ENCODE measurements at regions not wholly inside any gene's neighbourhood (a gene's known extent, or its start where the extent isn't known, plus 50 kb on each side); places are given as distances from the start of the nearest gene placed in this dataset.
"Not testable (repeated sequence)": the region's sequence is repeated elsewhere in the genome, so short reads cannot be mapped to it uniquely, and the experiment has no call there.

DNA sequence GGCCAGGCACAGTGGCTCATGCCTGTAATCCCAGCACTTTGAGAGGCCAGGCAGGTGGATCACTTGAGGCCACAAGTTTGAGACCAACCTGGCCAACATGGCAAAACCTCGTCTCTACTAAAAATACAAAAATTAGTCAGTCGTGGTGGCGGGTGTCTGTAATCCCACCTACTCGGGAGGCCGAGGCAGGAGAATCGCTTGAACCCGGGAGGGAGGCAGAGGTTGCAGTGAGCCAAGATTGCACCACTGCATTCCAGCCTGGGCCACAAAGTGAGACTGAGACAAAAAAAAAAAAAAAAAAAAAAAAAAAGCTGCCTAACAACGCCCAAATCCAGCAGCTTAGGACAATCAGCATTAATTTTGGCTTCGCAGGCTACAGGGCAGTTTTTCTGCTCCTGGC, 167.1 kb downstream of the GOSR1 start:
- intact Hi-C loops (cut with micrococcal nuclease): not testable (repeated sequence)

- intact Hi-C loops (cut with micrococcal nuclease): not testable (repeated sequence)
Measured at GRCh38 chr17:30641428-30641827, 164.2 kb downstream of the GOSR1 start.

- intact Hi-C loops (cut with micrococcal nuclease): not testable (repeated sequence)
Measured at GRCh38 chr17:30639391-30639790, 162.2 kb downstream of the GOSR1 start.

DNA sequence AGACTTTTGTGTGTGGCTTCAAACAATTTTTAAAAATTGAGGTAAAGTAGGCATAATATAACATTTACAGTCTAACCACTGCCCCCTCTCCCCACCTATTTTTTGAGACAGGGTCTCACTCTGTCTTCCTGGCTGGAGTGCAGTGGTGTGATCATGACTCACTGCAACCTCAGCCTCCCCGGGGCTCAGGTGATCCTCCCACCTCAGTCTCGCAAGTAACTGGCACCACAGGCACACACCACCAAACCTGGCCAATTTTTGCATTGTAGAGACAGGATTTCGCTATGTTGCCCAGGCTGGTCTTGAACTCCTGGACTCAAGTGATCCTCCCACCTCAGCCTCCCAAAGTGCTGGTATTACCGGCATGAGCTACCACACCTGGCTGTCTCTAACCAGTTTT, 161.8 kb downstream of the GOSR1 start:
- intact Hi-C loops (cut with micrococcal nuclease): not testable (repeated sequence)

DNA sequence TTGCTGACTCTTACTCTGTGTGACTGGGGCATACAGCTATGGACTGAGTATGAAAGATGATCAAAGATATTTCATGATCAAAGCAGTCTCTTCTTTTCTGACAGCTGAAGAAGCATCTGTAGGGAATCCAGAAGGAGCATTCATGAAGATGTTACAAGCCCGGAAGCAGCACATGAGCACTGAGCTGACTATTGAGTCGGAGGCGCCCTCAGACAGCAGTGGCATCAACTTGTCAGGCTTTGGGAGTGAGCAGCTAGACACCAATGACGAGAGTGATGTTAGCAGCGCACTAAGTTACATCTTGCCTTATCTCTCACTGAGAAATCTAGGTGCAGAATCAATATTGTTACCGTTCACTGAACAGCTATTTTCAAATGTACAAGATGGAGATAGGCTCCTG, 154.4 kb downstream of the GOSR1 start:
- intact Hi-C loops (cut with micrococcal nuclease): not testable (repeated sequence)

- intact Hi-C loops (cut with micrococcal nuclease): not testable (repeated sequence)
Measured at GRCh38 chr17:30625380-30625779, 148.2 kb downstream of the GOSR1 start.

GRCh38 chr17:30624180-30624579, 147.0 kb downstream of the GOSR1 start:
- intact Hi-C loops (cut with micrococcal nuclease): not testable (repeated sequence)

GRCh38 chr17:30609682-30610081, 132.5 kb downstream of the GOSR1 start:
- intact Hi-C loops (cut with micrococcal nuclease): not testable (repeated sequence)

GRCh38 chr17:30605523-30605922, 128.3 kb downstream of the GOSR1 start:
- intact Hi-C loops (cut with micrococcal nuclease): no loop called here

DNA sequence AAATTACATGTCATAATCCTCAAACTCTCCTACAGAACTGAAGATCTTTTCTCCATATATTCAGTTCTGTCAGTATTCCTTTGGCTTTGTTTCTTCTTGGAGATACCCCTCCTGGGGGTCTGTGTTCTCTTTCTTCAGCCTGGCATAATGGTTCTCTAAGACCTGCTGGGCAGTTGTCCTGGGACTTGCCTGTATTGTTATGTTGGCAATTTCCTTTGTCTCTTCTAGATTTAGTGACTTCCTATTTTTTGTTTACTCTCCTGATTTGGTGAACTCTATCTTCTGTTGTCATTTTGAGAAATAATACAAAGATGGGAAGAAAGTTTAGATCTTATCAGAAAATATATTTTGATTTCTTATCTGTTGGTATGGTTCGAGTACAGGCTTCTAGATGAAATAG, 127.8 kb downstream of the GOSR1 start:
- intact Hi-C loops (cut with micrococcal nuclease): no loop called here

DNA sequence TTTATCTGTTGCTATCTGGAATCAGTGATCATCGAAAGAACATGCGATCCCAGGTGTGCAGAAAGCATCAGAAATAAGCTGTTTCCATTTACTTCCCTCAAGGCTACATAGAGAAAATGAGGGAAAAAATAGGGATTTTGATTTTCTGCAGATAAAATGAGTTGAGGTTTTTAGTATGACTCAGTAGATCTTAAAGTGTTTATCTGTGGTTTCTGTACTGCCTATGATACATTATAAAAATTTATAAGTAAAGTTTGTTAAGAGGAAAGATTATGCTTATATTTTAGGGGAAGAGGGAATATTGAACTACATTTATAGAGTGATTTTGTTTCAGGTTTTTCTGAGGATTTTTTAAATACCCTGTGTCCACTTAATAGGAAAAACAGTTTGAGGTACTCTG, 125.2 kb downstream of the GOSR1 start:
- intact Hi-C loops (cut with micrococcal nuclease): loop anchor here (5.0 kb wide), 1 partner anchor 405 kb away; no protein-coding TSS in a partner anchor

DNA sequence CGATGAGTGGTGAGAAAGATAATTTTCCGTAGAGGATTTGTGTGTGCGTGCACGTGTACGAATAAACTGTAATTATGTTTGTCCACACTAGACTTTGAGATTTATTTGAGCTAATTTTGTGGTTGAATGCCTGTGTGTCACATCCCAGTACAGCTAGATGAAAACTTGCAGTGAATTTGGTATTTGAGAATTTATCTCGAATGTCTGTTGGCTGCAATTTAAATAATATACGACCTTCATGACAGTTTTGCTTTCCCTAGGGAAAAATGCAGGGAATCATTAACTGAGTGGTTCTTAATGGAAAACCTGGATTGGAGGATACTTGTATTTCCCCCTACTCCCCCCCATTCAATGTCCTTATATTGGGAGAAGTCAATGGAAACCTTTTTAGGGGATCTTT, 124.8 kb downstream of the GOSR1 start:
- intact Hi-C loops (cut with micrococcal nuclease): loop anchor here (5.0 kb wide), 1 partner anchor 405 kb away; no protein-coding TSS in a partner anchor

GRCh38 chr17:30600830-30601494, 123.8 kb downstream of the GOSR1 start:
- intact Hi-C loops (cut with micrococcal nuclease): loop anchor here (5.0 kb wide), 1 partner anchor 406 kb away; no protein-coding TSS in a partner anchor

GRCh38 chr17:30600060-30600829, 123.0 kb downstream of the GOSR1 start:
- intact Hi-C loops (cut with micrococcal nuclease): loop anchor here (5.0 kb wide), 1 partner anchor 407 kb away; no protein-coding TSS in a partner anchor

- intact Hi-C loops (cut with micrococcal nuclease): loop anchor here (5.0 kb wide), 1 partner anchor 408 kb away; no protein-coding TSS in a partner anchor
Measured at GRCh38 chr17:30599428-30600059, 122.3 kb downstream of the GOSR1 start.

DNA sequence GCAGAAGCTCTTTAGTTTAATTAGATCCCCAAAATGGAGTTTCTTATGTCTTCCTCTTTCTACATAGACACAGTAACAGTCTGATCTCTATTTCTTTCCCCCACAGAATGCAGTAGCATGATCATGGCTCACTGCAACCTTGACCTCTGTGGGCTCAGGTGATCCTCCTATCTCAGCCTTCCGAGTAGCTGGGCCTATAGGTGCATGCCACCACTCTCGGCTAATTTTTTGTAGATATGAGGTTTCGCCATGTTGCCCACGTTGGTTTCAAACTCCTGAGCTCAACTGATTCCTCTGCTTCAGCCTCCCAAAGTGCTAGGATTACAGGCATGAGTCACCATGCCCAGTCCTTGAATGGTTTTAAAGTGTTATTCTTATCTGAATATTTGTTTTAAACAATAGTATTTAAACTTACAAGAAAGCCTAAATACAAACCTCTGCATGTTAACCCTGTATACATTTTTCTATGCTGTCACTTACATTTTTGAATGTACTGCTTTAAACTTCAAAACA, 120.6 kb downstream of the GOSR1 start:
- intact Hi-C loops (cut with micrococcal nuclease): no loop called here

DNA sequence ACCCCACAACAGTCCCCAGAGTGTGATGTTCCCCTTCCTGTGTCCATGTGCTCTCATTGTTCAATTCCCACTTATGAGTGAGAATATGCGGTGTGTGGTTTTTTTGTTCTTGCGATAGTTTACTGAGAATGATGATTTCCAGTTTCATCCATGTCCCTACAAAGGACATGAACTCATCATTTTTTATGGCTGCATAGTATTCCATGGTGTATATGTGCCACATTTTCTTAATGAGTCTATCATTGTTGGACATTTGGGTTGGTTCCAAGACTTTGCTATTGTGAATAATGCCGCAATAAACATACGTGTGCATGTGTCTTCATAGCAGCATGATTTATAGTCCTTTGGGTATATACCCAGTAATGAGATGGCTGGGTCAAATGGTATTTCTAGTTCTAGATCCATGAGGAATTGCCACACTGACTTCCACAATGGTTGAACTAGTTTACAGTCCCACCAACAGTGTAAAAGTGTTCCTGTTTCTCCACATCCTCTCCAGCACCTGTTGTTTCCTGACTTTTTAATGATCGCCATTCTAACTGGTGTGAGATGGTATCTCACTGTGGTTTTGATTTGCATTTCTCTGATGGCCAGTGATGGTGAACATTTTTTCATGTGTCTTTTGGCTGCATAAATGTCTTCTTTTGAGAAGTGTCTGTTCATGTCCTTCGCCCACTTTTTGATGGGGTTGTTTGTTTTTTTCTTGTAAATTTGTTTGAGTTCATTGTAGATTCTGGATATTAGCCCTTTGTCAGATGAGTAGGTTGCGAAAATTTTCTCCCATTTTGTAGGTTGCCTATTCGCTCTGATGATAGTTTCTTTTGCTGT, 120.0 kb downstream of the GOSR1 start:
- intact Hi-C loops (cut with micrococcal nuclease): not testable (repeated sequence)

- intact Hi-C loops (cut with micrococcal nuclease): not testable (repeated sequence)
Measured at GRCh38 chr17:30594953-30595371, 117.8 kb downstream of the GOSR1 start.

DNA sequence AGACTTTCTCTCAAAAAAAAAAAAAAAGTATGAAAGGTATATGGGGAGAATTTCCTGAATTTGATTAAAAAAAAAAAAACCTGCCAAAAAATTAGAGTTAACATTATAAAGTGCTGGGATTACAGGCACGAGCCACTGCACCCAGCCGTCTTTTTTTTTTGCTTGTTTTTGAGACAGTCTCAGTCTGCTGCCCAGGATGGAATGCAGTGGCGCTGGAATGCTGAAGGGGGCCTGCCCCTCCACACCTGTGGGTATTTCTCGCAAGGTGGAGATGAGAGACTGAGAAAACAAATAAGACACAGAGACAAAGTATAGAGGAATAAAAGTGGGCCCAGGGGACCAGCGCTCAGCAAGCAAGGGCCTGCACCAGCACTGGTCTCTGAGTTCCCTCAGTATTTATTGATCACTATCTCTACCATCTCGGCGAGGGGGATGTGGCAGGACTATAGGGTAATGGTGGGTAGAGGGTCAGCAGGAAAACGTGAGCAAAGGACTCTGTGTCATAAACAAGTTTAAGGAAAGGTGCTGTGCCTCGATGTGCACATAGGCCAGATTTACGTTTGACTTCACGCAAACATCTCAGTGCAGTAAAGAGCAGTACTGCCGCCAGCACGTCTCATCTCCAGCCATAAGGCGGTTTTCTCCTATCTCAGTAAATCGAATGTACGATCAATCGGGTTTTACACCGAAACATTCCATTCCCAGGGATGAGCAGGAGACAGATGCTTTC, 117.2 kb downstream of the GOSR1 start:
- intact Hi-C loops (cut with micrococcal nuclease): no loop called here

DNA sequence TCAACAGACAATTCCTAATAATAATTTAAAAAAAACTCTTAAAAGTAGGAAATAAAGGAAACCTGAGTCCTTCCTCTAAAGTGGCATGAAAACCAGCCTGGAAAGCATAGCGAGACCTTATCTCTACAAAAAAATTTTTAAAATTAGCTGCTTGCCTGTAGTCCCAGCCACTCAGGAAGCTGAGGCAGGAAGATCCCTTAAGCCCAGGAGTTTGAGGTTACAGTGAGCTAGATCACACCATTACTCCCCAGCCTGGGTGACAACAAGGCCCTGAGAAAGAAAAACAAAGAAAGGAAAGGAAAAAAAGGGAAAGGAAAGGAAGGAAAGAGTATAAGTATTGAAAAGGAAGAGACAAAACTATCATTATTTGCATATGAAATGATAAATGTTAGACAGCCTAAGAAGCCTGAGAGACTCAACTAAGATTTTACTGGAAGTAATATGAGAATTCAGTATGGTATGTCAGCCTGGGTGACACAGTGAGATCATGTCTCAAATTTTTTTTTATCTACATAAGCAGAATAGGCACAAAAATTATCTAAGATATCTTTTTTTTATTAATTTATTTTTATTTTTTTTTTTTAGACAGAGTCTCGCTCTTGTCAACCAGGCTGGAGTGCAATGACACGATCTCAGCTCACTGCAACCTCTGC, 113.0 kb downstream of the GOSR1 start:
- intact Hi-C loops (cut with micrococcal nuclease): no loop called here
